OCI-LY1 (cell line): ENCODE measurements at regions not wholly inside any gene's neighbourhood (a gene's known extent, or its start where the extent isn't known, plus 50 kb on each side); places are given as distances from the start of the nearest gene placed in this dataset.
"Not testable (repeated sequence)": the region's sequence is repeated elsewhere in the genome, so short reads cannot be mapped to it uniquely, and the experiment has no call there.

Experiments used
- EZH2 ChIP-seq: fragments of 200-600 bp; sonication (generic), shearing (Covaris generic); IDR thresholded peaks from 2 replicates; pipeline ENCODE4 v1.8.0; 2017; ENCODE audit warnings: borderline replicate concordance, mixed run types, mild to moderate bottlenecking, antibody characterized with exemption, low read length, moderate library complexity, mixed read lengths
- TF ChIP-seq, protein P1 (sequence below): fragments of 200-600 bp; sonication (generic), shearing (Covaris generic); IDR thresholded peaks from 2 replicates; pipeline ENCODE4 v1.5.1; 2017; ENCODE audit warnings: mild to moderate bottlenecking, antibody characterized with exemption, low read length, moderate library complexity, mixed read lengths

DNA sequence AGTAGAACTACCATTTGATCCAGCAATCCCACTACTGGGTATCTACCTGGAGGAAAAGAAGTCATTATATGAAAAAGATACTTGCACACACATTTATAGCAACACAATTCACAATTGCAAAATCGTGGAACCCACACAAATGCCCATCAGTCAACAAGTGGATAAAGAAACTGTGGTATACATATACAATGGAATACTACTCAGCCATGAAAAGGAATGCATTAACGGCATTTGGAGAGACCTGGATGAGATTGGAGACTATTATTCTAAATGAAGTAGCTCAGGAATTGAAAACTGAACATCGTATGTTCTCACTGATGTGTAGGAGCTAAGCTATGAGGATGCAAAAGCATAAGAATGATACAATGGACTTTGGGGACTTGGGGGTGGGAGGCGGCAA lies 128.6 kb upstream of the LY86 start:
- TF ChIP-seq, protein P1, sequence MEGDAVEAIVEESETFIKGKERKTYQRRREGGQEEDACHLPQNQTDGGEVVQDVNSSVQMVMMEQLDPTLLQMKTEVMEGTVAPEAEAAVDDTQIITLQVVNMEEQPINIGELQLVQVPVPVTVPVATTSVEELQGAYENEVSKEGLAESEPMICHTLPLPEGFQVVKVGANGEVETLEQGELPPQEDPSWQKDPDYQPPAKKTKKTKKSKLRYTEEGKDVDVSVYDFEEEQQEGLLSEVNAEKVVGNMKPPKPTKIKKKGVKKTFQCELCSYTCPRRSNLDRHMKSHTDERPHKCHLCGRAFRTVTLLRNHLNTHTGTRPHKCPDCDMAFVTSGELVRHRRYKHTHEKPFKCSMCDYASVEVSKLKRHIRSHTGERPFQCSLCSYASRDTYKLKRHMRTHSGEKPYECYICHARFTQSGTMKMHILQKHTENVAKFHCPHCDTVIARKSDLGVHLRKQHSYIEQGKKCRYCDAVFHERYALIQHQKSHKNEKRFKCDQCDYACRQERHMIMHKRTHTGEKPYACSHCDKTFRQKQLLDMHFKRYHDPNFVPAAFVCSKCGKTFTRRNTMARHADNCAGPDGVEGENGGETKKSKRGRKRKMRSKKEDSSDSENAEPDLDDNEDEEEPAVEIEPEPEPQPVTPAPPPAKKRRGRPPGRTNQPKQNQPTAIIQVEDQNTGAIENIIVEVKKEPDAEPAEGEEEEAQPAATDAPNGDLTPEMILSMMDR: not testable (repeated sequence)
- not testable (repeated sequence) for TF ChIP-seq EZH2
